ENCODE measurements at regions not wholly inside any gene's neighbourhood (a gene's known extent, or its start where the extent isn't known, plus 50 kb on each side); places are given as distances from the start of the nearest gene placed in this dataset.
"Not testable (repeated sequence)": the region's sequence is repeated elsewhere in the genome, so short reads cannot be mapped to it uniquely, and the experiment has no call there.

- no peak for DNase-seq
Measured at GRCh38 chr4:181827246-181827645, 416.0 kb upstream of the TENM3 start.

DNA sequence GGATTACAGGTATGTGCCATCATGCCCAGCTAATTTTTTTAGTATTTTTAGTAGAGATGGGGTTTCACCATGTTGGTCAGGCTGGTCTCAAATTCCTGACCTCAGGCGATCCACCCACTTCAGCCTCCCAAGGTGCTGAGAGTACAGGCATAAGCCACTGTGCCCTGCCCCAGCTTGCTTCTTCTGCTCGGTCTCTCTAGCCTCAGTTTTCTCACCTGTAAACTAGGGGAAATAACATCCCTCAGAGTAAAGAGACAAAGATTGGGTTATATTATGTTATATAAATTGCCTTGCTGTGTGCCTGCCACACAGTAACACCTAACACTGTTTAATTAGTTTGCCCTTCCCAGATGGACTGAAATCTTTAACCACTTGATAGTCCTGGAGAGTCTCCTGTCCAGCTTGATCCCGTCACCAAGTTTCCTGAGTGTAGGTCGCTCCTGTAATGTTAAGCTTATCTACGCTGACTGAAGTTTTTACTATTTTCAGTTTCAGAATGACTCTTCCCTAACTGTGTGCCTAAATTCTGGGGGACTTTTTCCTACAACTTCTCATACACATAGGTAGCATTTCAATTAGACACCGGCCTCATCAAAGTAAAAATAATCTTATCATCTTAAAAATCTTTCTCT lies 412.7 kb upstream of the TENM3 start:
- no peak for DNase-seq

DNA sequence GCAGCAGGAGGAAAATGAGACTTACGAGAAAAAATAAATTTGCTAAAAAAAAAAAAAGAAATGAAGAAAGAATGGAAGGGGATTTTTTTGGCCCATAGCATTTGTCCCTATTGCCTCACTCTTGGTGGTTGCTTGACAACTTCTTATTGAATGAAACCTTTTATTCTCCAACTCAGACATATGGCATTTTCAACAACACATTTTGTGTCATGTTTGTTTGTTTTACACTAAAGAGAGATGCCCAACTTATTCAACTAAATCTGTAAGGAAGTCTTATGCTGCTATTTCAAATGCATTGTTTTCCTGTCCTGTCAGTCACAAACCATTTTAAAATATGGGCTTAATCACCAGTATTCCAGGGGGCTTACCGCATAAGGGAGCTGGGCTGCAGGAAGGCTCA lies 409.1 kb upstream of the TENM3 start:
- no peak for DNase-seq

GRCh38 chr4:181835348-181835747 lies 407.9 kb upstream of the TENM3 start:
- no peak for DNase-seq

DNA sequence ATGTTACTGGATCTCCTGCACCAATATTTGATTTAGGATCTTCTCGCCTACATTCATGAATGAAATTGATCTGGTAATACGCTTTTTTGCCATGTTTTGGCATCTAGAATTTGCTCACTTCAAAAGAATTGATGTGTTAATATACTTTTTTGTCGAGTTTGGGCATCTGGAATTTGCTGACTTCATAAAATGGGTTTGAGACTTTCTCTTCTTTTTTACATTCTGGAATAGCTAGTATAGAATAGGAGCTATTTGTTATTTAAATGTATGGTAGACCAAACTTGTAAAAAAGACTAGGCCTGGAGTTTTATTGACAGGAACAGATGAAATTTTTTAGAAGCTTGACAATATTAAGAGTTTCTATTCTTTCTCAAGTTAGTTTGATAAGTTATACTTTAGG lies 404.9 kb upstream of the TENM3 start:
- no peak for DNase-seq

DNA sequence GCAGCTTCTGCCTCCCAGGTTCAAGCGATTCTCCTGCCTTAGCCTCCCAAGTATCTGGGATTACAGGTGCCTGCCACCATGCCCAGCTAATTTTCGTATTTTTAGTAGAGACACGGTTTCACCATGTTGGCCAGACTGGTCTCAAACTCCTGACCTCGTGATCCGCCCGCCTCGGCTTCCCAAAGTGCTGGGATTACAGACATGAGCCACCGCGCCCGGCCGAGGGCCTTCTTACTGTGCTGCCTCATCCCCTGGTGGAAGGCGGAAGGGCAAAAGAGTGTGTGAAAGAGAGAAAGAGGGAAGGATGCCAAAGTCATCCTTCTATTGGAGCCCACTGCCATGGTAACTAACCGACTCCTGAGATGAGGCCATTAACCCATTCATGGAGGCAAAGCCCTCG lies 399.4 kb upstream of the TENM3 start:
- not testable (repeated sequence) for DNase-seq

- DNase-seq = no peak
Measured at GRCh38 chr4:181845617-181846016, 397.6 kb upstream of the TENM3 start.

DNA sequence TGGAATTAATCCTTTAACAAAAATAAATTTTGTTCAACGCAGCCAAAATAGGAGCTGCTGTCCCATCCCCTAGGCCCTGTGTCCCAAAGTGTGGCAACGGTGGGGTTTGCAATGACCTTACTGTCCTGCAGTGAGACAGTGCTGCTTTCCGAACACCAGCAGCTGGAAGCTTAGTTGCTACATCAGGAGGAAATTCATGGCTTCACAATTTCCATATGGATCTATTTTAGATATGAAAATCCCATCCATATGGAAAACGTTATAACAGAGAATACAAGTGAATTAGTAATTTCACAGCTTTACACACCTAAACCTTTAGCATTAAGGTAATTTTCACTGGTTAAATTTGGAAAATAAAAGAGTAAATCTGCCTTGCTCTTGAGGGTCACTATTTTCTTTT lies 396.3 kb upstream of the TENM3 start:
- DNase-seq = no peak

DNA sequence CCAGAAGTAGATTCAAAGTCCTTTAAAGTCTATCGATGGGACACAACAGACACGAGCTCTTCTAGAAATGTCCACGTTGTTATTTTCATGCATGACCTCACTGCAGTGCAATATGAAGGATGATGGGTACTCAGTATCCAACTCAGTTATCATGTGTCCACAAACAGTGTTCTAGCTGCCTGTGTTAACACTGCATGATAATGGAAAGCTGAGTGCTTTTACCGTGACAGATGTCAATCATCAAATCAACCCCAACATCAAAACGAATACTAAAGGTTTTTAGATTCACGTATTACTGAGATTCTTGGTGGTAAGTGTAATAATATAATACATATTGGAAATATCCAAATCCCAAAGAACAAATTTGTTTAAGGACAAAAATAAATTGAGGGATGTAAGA lies 394.8 kb upstream of the TENM3 start:
- no peak for DNase-seq

GRCh38 chr4:181849472-181849871 lies 393.7 kb upstream of the TENM3 start:
- no peak for DNase-seq

- DNase-seq = no peak
Measured at GRCh38 chr4:181853881-181854511, 389.2 kb upstream of the TENM3 start.

- DNase-seq = no peak
Measured at GRCh38 chr4:181855307-181855706, 387.9 kb upstream of the TENM3 start.

GRCh38 chr4:181857471-181857870 lies 385.7 kb upstream of the TENM3 start:
- DNase-seq = not testable (repeated sequence)

- DNase-seq = no peak
Measured at GRCh38 chr4:181858741-181859140, 384.5 kb upstream of the TENM3 start.

- DNase-seq = no peak
Measured at GRCh38 chr4:181859439-181859838, 383.8 kb upstream of the TENM3 start.

GRCh38 chr4:181860157-181860556 lies 383.0 kb upstream of the TENM3 start:
- DNase-seq = no peak

DNA sequence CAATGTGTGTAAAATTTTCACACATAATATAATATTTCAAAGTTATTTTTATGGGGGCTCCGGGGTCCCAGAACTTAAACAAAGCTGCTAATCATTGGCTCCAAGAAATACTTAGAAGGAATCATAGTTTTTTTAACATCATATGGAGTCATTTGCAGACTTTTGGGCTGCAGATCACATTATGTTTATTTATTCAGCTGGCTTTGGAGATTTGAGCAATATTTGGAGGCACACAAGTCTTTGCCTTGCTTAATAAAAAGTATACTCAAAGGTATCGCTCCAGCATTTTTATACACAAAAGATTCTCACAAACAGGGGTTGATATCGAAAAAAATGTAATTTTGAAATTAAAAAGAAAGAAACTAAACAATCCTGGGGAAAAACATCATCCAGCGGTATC lies 382.5 kb upstream of the TENM3 start:
- no peak for DNase-seq

- DNase-seq = no peak
Measured at GRCh38 chr4:181863856-181864255, 379.3 kb upstream of the TENM3 start.

GRCh38 chr4:181870326-181870725 lies 372.9 kb upstream of the TENM3 start:
- no peak for DNase-seq

- DNase-seq = no peak
Measured at GRCh38 chr4:181874602-181875001, 368.6 kb upstream of the TENM3 start.

- DNase-seq = no peak
Measured at GRCh38 chr4:181877329-181877848, 365.8 kb upstream of the TENM3 start.

DNA sequence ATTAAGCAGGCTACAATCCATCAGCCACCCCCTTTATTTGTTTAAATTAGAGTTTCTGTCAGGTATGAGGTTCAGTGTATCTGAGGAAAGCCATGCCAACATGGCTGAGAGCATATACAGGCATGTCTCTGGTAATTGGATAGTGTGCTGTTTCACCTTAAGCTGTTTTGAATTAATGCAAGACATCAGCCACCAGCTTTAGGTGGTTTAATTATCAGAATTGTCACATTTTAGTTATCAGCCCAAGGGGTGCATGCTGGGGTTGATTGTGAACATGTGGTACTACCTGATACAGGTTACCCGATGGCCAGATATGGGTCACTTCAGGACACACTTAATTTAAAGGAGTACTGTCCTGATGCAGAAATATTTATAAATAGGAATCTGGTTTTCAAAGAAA lies 353.2 kb upstream of the TENM3 start:
- no peak for DNase-seq

GRCh38 chr4:181890911-181891310 lies 352.3 kb upstream of the TENM3 start:
- no peak for DNase-seq

DNA sequence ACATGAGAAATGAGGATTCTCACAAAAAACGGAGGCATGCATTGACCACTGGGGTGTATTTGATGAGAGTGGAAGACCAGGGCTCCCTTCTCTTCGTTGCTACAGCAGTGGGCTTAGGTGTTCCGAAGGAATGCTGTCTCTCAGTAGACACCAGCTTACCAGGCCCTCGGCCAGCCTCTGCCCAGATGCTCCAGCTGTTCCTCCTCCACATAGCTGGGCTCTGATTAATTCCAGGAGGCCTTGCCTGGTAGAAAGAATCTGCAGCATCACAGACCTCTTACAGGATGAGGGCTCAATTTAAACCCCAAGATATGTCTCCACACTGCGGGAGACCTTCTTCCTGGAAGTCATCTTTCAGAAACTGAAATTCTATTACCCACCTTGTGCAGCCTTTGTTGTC lies 346.6 kb upstream of the TENM3 start:
- DNase-seq = no peak

GRCh38 chr4:181897935-181898334 lies 345.3 kb upstream of the TENM3 start:
- DNase-seq = no peak
